ENCODE measurements at regions not wholly inside any gene's neighbourhood (a gene's known extent, or its start where the extent isn't known, plus 50 kb on each side); places are given as distances from the start of the nearest gene placed in this dataset.
A peak's percentile ranks its signal among the peaks of the same experiment; 100 is the strongest.

- DNase-seq = no peak
These were observed 210.6 kb upstream of the SOX4 start for GRCh38 chr6:21382821-21383449.

GRCh38 chr6:21383450-21384085, 210.0 kb upstream of the SOX4 start:
- no peak for DNase-seq

GRCh38 chr6:21384216-21384615, 209.3 kb upstream of the SOX4 start:
- no peak for DNase-seq

GRCh38 chr6:21386744-21387143, 206.8 kb upstream of the SOX4 start:
- no peak for DNase-seq

GRCh38 chr6:21390532-21391213, 202.9 kb upstream of the SOX4 start:
- DNase-seq = no peak

GRCh38 chr6:21392177-21392576, 201.4 kb upstream of the SOX4 start:
- no peak for DNase-seq

GRCh38 chr6:21393441-21394165, 199.9 kb upstream of the SOX4 start:
- no peak for DNase-seq

GRCh38 chr6:21395121-21395520, 198.4 kb upstream of the SOX4 start:
- DNase-seq = peak; percentile 8

GRCh38 chr6:21396313-21396712, 197.2 kb upstream of the SOX4 start:
- DNase-seq = peak; percentile 58

- DNase-seq = no peak
These were observed 194.7 kb upstream of the SOX4 start for GRCh38 chr6:21398741-21399325.

- peak; percentile 41 for DNase-seq
These were observed 191.2 kb upstream of the SOX4 start for GRCh38 chr6:21402368-21402767.

- no peak for DNase-seq
These were observed 189.0 kb upstream of the SOX4 start for GRCh38 chr6:21404577-21404976.

GRCh38 chr6:21406316-21406715, 187.2 kb upstream of the SOX4 start:
- DNase-seq = no peak

GRCh38 chr6:21409231-21409630, 184.3 kb upstream of the SOX4 start:
- DNase-seq = no peak

GRCh38 chr6:21413428-21413827, 180.1 kb upstream of the SOX4 start:
- DNase-seq = no peak

GRCh38 chr6:21414065-21414464, 179.5 kb upstream of the SOX4 start:
- DNase-seq = no peak

- DNase-seq = no peak
These were observed 173.2 kb upstream of the SOX4 start for GRCh38 chr6:21420146-21420878.

GRCh38 chr6:21420926-21421325, 172.6 kb upstream of the SOX4 start:
- no peak for DNase-seq

GRCh38 chr6:21423106-21423854, 170.3 kb upstream of the SOX4 start:
- no peak for DNase-seq

GRCh38 chr6:21426841-21427490, 166.6 kb upstream of the SOX4 start:
- DNase-seq = peak; percentile 17

GRCh38 chr6:21429291-21429690, 164.3 kb upstream of the SOX4 start:
- DNase-seq = no peak
